CD4-positive, alpha-beta T cell treated with Interleukin-1 beta for 1 hour (primary cell): ENCODE measurements at regions not wholly inside any gene's neighbourhood (a gene's known extent, or its start where the extent isn't known, plus 50 kb on each side); places are given as distances from the start of the nearest gene placed in this dataset.
"Not testable (repeated sequence)": the region's sequence is repeated elsewhere in the genome, so short reads cannot be mapped to it uniquely, and the experiment has no call there.

Source experiments
- DNase-seq, 2 donors: peaks; one replicate each; pipeline ENCODE4 v3.0.0-alpha.2; 2020 to 2022

DNA sequence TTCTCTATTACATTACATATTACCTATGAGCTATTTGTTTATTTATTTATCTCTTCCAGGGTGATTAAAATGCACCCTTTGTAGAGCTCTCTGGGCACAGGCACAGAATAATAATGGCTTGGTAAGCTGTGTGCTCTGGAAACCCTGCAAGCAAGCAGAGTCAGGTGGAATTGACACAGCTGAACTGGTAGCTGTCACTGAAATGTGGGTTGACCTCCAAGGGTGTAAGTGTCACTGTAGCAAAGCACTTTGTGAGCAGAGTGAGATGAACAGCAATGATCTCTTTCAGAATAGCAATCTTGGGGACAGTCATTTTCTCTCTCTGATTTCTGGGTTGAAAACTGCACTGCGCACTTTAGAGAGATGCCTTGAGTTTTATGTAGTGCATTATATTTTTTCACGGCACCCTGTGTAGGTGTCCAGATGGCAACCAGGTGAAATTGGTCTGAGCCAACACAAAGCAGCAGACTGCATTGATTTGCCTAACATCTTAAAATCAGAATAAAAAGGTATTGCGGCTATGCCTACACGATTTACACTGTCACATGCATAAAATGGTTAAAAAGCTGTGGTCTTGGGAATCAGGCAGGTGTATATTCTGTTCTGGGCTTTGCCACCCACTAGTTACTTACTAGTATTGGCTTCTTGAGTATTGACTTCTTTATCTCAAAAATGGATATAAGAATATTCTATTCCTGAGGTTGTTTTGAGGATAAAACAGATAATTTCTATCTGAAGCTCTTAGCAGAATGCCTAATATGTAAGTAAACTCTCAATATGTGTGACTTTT lies 450.3 kb downstream of the RAPGEF2 start:
- no peak for DNase-seq

- DNase-seq, result no peak
These were observed 453.0 kb downstream of the RAPGEF2 start for GRCh38 chr4:159555873-159556272.

- DNase-seq, result no peak
These were observed 459.5 kb downstream of the RAPGEF2 start for GRCh38 chr4:159562366-159562765.

- no peak for DNase-seq
These were observed 460.4 kb downstream of the RAPGEF2 start for GRCh38 chr4:159563257-159563656.

DNA sequence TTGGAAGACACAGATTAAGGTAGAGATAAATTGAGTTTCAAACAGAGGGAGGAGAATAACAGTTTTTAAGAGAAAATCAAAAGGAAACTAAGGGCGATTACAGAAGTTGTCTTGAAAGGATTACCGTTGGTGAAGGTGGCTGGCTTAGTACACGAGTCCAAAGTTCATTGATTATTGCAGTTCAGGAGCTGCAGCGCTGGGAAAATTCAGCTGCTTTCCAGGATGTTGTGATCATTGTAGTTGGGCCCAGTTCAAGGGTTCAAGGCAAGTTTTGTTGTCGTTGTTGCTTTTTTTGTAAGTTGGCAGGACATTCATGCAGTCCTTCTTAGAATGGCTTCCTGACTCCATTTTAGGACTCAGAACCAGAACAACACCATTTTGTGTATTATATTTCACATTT lies 461.7 kb downstream of the RAPGEF2 start:
- DNase-seq, result no peak

DNA sequence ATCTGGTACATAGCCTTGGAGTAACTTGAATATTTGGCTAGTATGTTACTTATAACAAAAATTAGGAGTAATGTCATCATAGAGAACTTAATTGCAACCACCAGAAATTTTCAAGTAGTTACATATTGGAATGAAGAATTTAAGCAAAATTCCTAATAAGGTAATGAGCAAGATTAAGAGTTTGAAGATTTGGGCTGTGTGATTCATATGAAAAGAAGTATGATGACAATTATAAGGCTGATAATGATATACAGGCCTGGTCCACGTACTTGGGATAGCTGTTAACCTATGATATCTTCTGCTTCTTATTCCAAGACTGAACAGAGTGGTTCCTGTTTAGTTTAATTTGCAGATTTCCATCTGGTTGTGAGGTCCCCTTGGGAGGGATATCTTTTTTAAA lies 463.9 kb downstream of the RAPGEF2 start:
- DNase-seq, result no peak

GRCh38 chr4:159577241-159577640 lies 474.4 kb downstream of the RAPGEF2 start:
- DNase-seq, result no peak

GRCh38 chr4:159582685-159583084 lies 479.8 kb downstream of the RAPGEF2 start:
- no peak for DNase-seq

DNA sequence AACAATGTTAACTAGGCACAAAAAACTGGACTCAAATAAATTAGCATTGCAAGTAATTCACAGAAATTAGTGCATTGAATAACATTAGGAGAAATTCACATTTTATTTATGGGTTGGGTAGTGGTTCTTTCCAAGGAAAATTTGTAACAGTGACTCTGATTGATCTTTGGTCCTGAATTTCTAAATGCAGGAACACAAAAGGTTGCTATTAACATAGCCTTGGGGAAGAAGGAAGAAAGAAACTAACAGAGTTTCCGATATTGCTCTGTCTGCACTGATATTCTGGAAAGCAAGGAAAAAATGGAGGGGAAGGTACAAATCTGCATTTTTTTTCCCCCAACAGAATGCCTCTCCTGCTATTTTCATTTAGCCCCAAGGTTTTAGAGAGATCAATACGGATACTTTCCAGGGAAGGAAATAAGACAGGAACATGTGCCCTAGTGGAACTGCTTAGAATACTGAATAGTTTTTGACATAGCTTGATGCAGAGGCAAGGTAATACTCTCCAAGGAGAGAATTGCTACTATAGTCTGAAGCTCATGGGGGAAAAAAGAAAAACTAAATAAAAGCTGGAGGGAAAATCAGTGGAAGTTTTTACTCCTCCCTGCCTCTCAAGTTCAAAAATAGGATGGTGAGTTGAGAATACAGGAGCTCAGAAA lies 490.1 kb downstream of the RAPGEF2 start:
- no peak for DNase-seq

- no peak for DNase-seq
These were observed 490.8 kb downstream of the RAPGEF2 start for GRCh38 chr4:159593681-159594080.

DNA sequence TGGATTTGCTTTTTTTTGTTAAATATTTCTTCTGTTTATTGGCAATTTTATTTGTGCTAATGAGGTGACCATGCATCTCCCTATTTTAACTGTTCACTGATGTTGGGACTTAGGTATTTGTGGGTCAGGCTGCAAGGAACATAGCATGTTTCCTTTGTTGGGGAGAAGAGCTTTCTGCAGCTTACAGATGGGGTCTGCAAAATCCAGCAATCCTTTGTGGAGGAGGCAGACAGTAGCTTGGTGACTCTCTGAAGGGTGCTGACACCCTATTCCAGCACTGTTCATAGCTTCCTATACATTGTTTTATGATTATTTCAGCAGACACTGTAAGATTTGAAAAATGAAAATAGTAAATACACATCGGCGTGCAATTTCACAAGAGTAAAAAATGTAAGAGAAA lies 491.7 kb downstream of the RAPGEF2 start:
- DNase-seq, result no peak

DNA sequence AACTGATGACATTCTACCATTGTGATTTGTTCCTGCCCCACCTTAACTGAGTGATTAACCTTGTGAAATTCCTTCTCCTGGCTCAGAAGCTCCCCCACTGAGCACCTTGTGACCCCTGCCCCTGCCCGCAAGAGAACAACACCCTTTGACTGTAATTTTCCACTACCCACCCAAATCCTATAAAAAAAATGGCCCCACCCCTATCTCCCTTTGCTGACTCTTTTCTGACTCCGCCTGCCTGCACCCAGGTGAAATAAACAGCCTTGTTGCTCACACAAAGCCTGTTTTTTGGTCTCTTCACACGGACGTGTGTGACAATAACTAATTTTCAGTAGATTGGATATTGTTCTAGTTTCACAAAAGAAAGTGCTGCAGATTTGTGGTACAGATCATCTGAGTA lies 492.2 kb downstream of the RAPGEF2 start:
- not testable (repeated sequence) for DNase-seq

GRCh38 chr4:159598602-159599001 lies 495.7 kb downstream of the RAPGEF2 start:
- no peak for DNase-seq

GRCh38 chr4:159600061-159600460 lies 497.2 kb downstream of the RAPGEF2 start:
- DNase-seq, result no peak

DNA sequence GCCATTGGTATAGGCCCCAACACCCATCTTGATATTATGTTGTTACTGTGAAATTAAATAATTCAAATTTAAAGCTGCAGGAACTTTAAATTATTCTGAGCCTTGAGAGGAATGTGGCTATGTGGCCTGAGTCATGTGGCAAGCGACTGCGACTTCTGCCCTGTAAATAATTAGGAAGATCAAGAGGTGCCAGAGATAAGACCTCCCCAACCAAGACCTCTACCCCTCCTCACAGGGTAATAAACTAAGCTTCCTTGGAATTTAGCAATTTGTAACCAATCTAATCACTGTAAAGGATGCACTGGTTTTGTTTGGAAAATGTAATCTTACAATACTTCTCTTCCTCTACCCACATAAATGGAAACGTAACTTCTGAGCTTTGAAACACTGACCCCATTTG lies 501.9 kb downstream of the RAPGEF2 start:
- no peak for DNase-seq

DNA sequence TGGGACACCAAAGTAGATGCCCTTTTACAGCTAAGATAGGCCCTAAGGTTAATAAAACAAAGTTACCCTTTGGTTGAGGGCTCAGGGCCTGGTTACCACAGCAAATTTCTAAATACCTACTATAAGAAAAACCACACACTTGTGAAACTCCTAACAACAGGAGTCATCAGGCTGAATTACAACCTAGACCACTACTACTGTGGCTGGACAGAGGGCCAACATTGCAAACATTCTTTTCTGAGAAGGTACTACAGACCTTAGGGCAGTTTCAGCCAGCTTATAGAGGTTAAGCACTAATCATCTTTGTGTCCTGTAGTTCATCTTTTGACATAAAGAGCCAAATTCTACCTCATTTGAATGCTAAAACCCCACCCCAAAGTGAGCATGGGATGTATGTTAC lies 504.0 kb downstream of the RAPGEF2 start:
- DNase-seq, result no peak

GRCh38 chr4:159607809-159608208 lies 504.9 kb downstream of the RAPGEF2 start:
- DNase-seq, result no peak

- no peak for DNase-seq
These were observed 505.6 kb downstream of the RAPGEF2 start for GRCh38 chr4:159608436-159608835.

DNA sequence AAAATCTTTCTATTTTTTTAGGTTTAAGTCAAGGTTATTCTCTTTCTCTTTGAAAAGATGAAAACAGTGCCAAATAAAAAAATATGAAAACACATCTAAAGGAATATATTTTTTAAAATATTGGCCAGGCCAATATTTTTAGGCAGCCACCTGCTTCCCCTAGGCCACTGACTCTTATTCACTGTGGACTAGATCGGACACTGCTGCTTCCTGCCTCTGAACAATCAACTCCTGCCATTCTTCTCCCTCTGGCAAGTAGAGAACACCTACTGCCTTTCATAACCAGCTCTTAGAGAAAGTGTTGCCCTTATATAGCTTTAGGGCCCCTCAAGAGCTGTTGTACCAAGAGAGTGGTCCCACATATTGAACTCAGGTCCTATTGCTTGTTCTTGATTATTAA lies 529.2 kb downstream of the RAPGEF2 start:
- DNase-seq, result no peak

- no peak for DNase-seq
These were observed 536.9 kb downstream of the RAPGEF2 start for GRCh38 chr4:159639671-159640323.

DNA sequence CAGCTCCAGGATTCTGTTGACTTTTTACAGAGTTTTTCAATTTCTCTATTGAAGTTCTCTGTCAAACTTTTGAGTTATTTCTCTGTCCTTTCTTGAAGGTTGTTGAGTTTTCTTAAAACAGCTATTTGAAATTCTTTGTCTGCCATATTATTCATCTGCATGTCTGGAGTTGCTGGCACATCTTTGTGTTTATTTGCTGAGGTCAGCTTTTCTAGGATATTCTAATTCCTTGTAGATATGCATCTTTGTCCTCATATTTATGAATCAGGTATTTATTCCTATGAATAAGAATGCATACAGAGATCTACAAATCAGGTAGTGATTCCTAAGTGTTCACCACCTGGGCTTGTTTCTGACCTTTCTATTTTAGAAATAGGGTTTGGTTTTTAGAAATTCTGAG lies 546.4 kb downstream of the RAPGEF2 start:
- DNase-seq, result no peak

- DNase-seq, result no peak
These were observed 550.0 kb downstream of the RAPGEF2 start for GRCh38 chr4:159652871-159653270.

DNA sequence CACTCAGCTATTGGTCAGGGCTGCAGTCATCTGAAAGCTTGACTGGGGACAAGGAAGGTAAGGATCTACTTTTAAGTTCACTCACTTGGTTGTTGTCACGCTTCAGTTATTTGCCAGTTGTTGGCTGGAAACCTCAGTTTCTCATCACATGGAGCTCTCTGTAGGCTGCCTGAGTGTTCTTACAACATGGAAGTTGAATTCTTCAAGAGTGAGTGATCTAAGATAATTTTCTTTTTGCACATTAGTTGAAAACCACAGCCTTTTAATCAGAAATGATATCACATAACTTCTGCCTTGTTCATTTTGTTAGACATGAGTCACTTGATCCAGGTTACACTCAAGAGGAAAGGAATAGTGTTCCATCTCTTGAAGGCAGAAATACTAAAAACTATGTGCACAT lies 552.7 kb downstream of the RAPGEF2 start:
- DNase-seq, result no peak

DNA sequence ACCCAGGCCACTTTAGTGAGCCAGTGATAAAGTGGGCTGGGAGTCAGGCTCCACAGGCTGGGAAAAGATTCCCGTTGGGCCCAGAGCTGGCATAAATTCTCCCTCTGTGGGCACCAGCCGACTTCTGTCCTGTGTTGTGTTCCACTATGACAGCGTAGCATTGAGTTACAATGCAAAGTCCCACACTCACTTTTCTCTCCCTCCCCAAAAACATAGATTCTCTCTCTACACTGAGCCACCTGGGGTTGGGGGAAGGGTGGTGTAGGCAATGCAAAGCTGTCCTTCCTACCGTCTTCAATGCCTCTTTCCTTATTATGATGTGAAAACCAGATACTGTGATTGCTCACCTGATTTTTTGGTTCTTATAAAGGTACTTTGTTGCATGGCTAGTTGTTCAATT lies 566.2 kb downstream of the RAPGEF2 start:
- no peak for DNase-seq
